Peyer's patch (tissue), 4 donors: ENCODE measurements at regions not wholly inside any gene's neighbourhood (a gene's known extent, or its start where the extent isn't known, plus 50 kb on each side); places are given as distances from the start of the nearest gene placed in this dataset.
"Not testable (repeated sequence)": the region's sequence is repeated elsewhere in the genome, so short reads cannot be mapped to it uniquely, and the experiment has no call there.

ENCODE experiments used
- DNase-seq, 3 donors: peaks; one replicate each; pipeline ENCODE4 v3.0.0-alpha.2; 2017 to 2019
- H3K27ac ChIP-seq, 4 donors: fragments of 200-600 bp; sonication (generic); one replicate each; pipeline ENCODE4 v1.5.1; 2016 to 2019
- H3K27me3 ChIP-seq, 2 donors: fragments of 200-600 bp; sonication (generic); one replicate each; pipeline ENCODE4 v1.5.1; 2019
- H3K36me3 ChIP-seq, 3 donors: fragments of 200-600 bp; sonication (generic); one replicate each; pipeline ENCODE4 v1.5.1; 2016 to 2019
- H3K4me1 ChIP-seq, 4 donors: fragments of 200-600 bp; sonication (generic); one replicate each; pipeline ENCODE4 v1.5.1; 2016 to 2019
- H3K4me3 ChIP-seq, 4 donors: fragments of 200-600 bp; sonication (generic); 1 replicate in 3 of 4; 2 replicates in 1 of 4; pipeline ENCODE4 v1.5.1; 2016 to 2019; ENCODE audit warnings: mild to moderate bottlenecking in 1 of 4
- H3K9me3 ChIP-seq, 4 donors: fragments of 200-600 bp; sonication (generic); one replicate each; pipeline ENCODE4 v1.5.1; 2016 to 2019; ENCODE audit warnings: mild to moderate bottlenecking in 1 of 4
- CTCF ChIP-seq, 6 experiments: fragments of 450-650 bp in 4 of 6; fragments of 200-600 bp in 2 of 6; sonication (generic) in 1 of 6; IDR thresholded peaks; one replicate each; pipeline ENCODE4 v1.5.1; 2017 to 2019; ENCODE audit warnings: antibody characterized with exemption in 6 of 6, mild to moderate bottlenecking in 3 of 6, moderate library complexity in 1 of 6
- POLR2A ChIP-seq, 2 donors: fragments of 450-650 bp; IDR thresholded peaks; one replicate each; pipeline ENCODE4 v1.5.1; 2017; ENCODE audit warnings: antibody characterized with exemption in 2 of 2, mild to moderate bottlenecking in 2 of 2, moderate library complexity in 2 of 2

- Histone ChIP-seq H3K27ac (no peak overlapping the region), H3K36me3 (no peaks in the 10 kb centered on the region), H3K4me1 (no peaks in the 10 kb centered on the region), H3K4me3 (no peak overlapping the region), H3K9me3 (no peaks in the 10 kb centered on the region), H3K27me3 (no peaks in the 10 kb centered on the region)
- TF ChIP-seq POLR2A (IDR thresholded peaks at IDR 0.05) (no peak), CTCF (IDR thresholded peaks at IDR 0.05) (no peak)
- DNase-seq, result no peak
These were observed 63.7 kb upstream of the LYRM9 start for GRCh38 chr17:27956601-27957445.

GRCh38 chr17:27957446-27957793, 64.3 kb upstream of the LYRM9 start:
- H3K4me3 ChIP-seq, H3K4me1 ChIP-seq, H3K9me3 ChIP-seq, H3K27me3 ChIP-seq, H3K36me3 ChIP-seq, H3K27ac ChIP-seq, DNase-seq: not testable (repeated sequence)

- no peaks in the 10 kb centered on the region for H3K4me1 ChIP-seq
- H3K4me3 ChIP-seq, result no peak overlapping the region
- no peak for DNase-seq
- H3K36me3 ChIP-seq, result no peaks in the 10 kb centered on the region
- H3K27me3 ChIP-seq, result no peaks in the 10 kb centered on the region
- no peaks in the 10 kb centered on the region for H3K9me3 ChIP-seq
- no peak for TF ChIP-seq POLR2A (IDR thresholded peaks at IDR 0.05)
- TF ChIP-seq CTCF (IDR thresholded peaks at IDR 0.05), result no peak
- H3K27ac ChIP-seq, result no peak overlapping the region
These were observed 65.7 kb upstream of the LYRM9 start for GRCh38 chr17:27958708-27959381.

GRCh38 chr17:27959382-27959709, 66.2 kb upstream of the LYRM9 start:
- Histone ChIP-seq H3K4me3 (no peak overlapping the region), H3K27ac (no peak overlapping the region), H3K9me3 (no peaks in the 10 kb centered on the region), H3K36me3 (no peaks in the 10 kb centered on the region), H3K4me1 (no peaks in the 10 kb centered on the region), H3K27me3 (no peaks in the 10 kb centered on the region)
- no peak for TF ChIP-seq CTCF (IDR thresholded peaks at IDR 0.05)
- TF ChIP-seq POLR2A (IDR thresholded peaks at IDR 0.05), result no peak
- DNase-seq, result no peak

- DNase-seq, result no peak
- no peak for TF ChIP-seq CTCF (IDR thresholded peaks at IDR 0.05)
- no peak for TF ChIP-seq POLR2A (IDR thresholded peaks at IDR 0.05)
- Histone ChIP-seq H3K4me3 (no peak overlapping the region), H3K27ac (no peak overlapping the region), H3K4me1 (no peaks in the 10 kb centered on the region), H3K9me3 (no peaks in the 10 kb centered on the region), H3K27me3 (no peaks in the 10 kb centered on the region), H3K36me3 (no peaks in the 10 kb centered on the region)
These were observed 67.2 kb upstream of the LYRM9 start for GRCh38 chr17:27960183-27960849.

- H3K4me1 ChIP-seq, H3K9me3 ChIP-seq, H3K36me3 ChIP-seq, H3K27ac ChIP-seq, H3K4me3 ChIP-seq, H3K27me3 ChIP-seq, DNase-seq: not testable (repeated sequence)
These were observed 69.4 kb upstream of the LYRM9 start for GRCh38 chr17:27962581-27962980.
